HG03097 (cell line): ENCODE measurements at regions not wholly inside any gene's neighbourhood (a gene's known extent, or its start where the extent isn't known, plus 50 kb on each side); places are given as distances from the start of the nearest gene placed in this dataset.

Experiments used
- ATAC-seq: cut with Tn5 transposase; IDR thresholded peaks from one replicate; pipeline ENCODE4 v1.9.1; 2021; ENCODE audit not compliant: unreplicated experiment, low FRiP score

- no peak for ATAC-seq
Observed at GRCh38 chr12:115118177-115118724, 434.3 kb upstream of the TBX3 start.

DNA sequence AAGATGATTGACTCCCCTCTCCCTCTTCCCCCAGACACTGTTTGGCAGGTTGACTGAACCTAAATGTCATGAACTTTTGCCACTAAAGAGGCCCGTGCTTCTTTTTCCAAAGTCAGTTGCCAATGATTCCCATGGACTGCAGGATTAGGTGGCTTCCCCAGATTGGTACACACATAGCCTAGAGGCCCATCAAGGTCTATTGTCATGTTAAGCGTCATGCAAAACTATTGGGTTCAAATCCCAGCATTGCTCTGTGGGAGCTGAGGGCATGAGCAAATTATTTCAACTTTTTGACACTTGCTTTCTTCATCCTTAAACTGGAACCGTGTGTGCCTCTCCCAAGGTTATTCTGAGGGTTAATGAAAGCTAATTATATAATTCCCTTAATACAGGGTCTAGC lies 430.2 kb upstream of the TBX3 start:
- ATAC-seq, result no peak

GRCh38 chr12:115109863-115110262 lies 425.9 kb upstream of the TBX3 start:
- ATAC-seq, result no peak

GRCh38 chr12:115108129-115109100 lies 424.4 kb upstream of the TBX3 start:
- no peak for ATAC-seq

GRCh38 chr12:115103884-115104883 lies 420.2 kb upstream of the TBX3 start:
- ATAC-seq, result no peak

DNA sequence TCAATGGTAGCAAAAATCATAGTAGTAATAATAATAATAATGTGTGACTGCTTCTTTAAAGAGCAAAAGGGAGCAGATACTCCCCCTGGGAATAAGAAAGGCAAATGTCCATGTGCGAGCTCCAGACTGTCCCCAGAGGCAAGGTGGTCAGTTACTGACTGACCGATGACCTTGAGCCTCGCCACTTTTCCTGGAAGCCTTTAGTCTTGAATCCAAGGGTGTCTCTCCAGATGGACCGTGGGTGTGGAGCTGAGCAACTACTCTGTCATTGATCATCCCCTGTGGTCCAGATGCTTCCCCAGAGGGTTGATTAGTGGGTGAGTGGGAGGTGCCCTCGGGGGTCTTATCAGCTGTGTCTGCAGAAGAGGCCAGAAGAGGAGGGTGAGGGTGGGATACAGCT lies 418.5 kb upstream of the TBX3 start:
- no peak for ATAC-seq

- no peak for ATAC-seq
Observed at GRCh38 chr12:115101520-115101919, 417.5 kb upstream of the TBX3 start.

- ATAC-seq, result no peak
Observed at GRCh38 chr12:115097416-115097815, 413.4 kb upstream of the TBX3 start.

DNA sequence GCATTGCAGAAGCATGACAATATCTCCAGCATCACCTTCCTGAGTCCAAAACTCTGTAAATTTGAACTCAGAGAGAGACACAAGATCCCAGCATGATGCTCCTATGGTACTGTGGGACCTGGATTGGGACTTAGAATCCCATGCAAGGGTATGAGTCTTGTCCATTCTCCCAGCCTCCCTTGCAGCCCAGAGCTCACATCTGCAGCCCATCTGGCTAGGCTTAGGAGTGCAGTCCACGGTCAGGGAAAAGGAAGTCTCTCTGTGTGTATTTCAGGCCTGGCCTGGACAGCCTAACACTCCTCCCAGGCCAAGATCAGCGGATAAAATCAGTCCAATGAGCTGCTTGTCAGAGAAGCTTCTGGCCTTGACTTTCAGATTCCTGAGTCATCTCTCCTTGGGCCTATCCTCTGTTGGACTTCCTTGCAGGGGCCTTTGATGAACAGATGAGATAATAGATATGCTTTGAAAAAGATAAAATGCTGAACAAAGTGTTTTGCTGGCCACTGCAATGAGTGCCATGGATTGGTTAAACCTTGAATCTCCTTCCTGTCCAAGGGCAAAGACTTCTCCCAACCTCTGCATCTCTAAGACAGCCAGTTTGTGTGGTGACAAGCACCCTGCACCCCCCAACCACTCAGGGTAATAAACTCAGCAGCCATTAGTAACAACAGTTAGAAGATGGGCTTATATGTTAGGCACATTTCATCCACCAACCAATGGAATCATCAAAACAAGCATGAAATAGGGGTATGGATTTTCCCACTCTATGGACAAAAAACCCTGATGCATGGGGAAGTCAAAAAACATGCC lies 412.8 kb upstream of the TBX3 start:
- ATAC-seq, result no peak

GRCh38 chr12:115095073-115095748 lies 411.2 kb upstream of the TBX3 start:
- no peak for ATAC-seq

- no peak for ATAC-seq
Observed at GRCh38 chr12:115094163-115094816, 410.3 kb upstream of the TBX3 start.

- no peak for ATAC-seq
Observed at GRCh38 chr12:115093261-115093660, 409.3 kb upstream of the TBX3 start.

GRCh38 chr12:115090783-115091182 lies 406.8 kb upstream of the TBX3 start:
- ATAC-seq, result no peak

GRCh38 chr12:115088995-115089841 lies 405.2 kb upstream of the TBX3 start:
- ATAC-seq, result no peak

GRCh38 chr12:115088328-115088994 lies 404.5 kb upstream of the TBX3 start:
- no peak for ATAC-seq

DNA sequence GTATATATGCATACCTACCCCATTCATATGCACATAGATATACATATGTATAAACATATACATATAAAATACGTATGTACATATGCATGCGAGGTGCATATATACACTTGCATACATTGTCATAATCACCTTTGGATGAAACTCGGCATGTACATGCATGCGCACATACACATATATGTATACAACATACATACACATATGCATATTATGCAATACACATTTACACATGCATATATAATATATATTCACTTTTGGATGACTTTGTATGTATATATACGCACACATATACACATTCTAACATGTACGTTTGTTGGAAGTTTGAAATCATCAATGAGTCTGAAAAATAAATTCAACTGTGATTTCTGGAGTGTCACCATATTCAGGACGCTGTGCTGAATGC lies 401.6 kb upstream of the TBX3 start:
- no peak for ATAC-seq

GRCh38 chr12:115079760-115080159 lies 395.8 kb upstream of the TBX3 start:
- ATAC-seq, result no peak

- ATAC-seq, result no peak
Observed at GRCh38 chr12:115078990-115079389, 395.0 kb upstream of the TBX3 start.
